ENCODE measurements at regions not wholly inside any gene's neighbourhood (a gene's known extent, or its start where the extent isn't known, plus 50 kb on each side); places are given as distances from the start of the nearest gene placed in this dataset.

- no peak overlapping the region for H3K4me2 ChIP-seq (ENCODE audit: low read depth, low read length)
- H2AFZ ChIP-seq (ENCODE audit: low read length), result no peak overlapping the region
- BruUV-seq (replicated peaks), result no TSS peak
- no peaks in the 10 kb centered on the region for H3K9me3 ChIP-seq (ENCODE audit: low read length)
- H4K20me1 ChIP-seq (ENCODE audit: insufficient read depth, low read length), result no peaks in the 10 kb centered on the region
- ChIA-PET CTCF (ENCODE audit: low intra/inter-chr PET ratio, low total read pairs) (no interaction called here), POLR2A (no interaction called here)
- no peak overlapping the region for H3K27ac ChIP-seq (ENCODE audit: extremely low read length, insufficient read depth, low read length)
- H3K9ac ChIP-seq (ENCODE audit: insufficient read depth, low read depth, low read length), result no peak overlapping the region
- TF ChIP-seq GATAD1 (CRISPR knock-in tag; IDR thresholded peaks at IDR 0.05), result no peak
- TF ChIP-seq HCFC1 (IDR thresholded peaks at IDR 0.05; ENCODE audit: low read depth, low read length), result no peak
- no peak for TF ChIP-seq ZNF556 (CRISPR knock-in tag; IDR thresholded peaks at IDR 0.05; ENCODE audit: borderline replicate concordance)
- no peak for TF ChIP-seq REXO4 (CRISPR knock-in tag; IDR thresholded peaks at IDR 0.05; ENCODE audit: borderline replicate concordance)
- TF ChIP-seq NR1H2 (CRISPR knock-in tag; IDR thresholded peaks at IDR 0.05; ENCODE audit: borderline replicate concordance, low read depth), result no peak
- no peak for TF ChIP-seq ZSCAN31 (CRISPR knock-in tag; IDR thresholded peaks at IDR 0.05; ENCODE audit: low read depth)
- no peak for TF ChIP-seq ZNF569 (CRISPR knock-in tag; IDR thresholded peaks at IDR 0.05; ENCODE audit: borderline replicate concordance)
- TF ChIP-seq ZNF687 (CRISPR knock-in tag; IDR thresholded peaks at IDR 0.05), result no peak
- no peaks in the 10 kb centered on the region for H3K79me2 ChIP-seq (ENCODE audit: insufficient read depth, low read length)
- peaks cover 0 to 3% of the 10 kb centered on the region in 2 experiments; a peak in 1 of 5 replicates for H3K27me3 ChIP-seq (ENCODE audit: control insufficient read depth in 1 of 2, insufficient read depth in 2 of 2, low read length in 2 of 2)
- in situ Hi-C loops (cut with HindIII; ENCODE audit: extremely low pct_ligation_motif_present, low pct_unique_long_range_greater_than_20kb), result no loop called here
- H3K4me3 ChIP-seq (replicated peaks in 1 of 3; ENCODE audit: insufficient read depth in 1 of 3, low read depth in 2 of 3, low read length in 3 of 3), result no peak overlapping the region
- H3K4me1 ChIP-seq (ENCODE audit: insufficient read depth, low read length), result peaks cover 3% of the 10 kb centered on the region; the same call in 1 of the 2 replicates
- FAIRE-seq (no peak), DNase-seq (ENCODE audit: low spot score) (no peak), ATAC-seq (no peak)
- intact Hi-C loops (cut with micrococcal nuclease; ENCODE audit: unreplicated experiment), result no loop called here
- no peaks in the 10 kb centered on the region for H3K36me3 ChIP-seq (replicated peaks in 1 of 2; ENCODE audit: control insufficient read depth in 1 of 2, insufficient read depth in 2 of 2, low read length in 2 of 2)
- WGBS (ENCODE audit: low lambda C conversion rate), result 0% methylated on average over 1 of the region's 1 CpG
Observed at GRCh38 chr20:59103573-59103972, 60.0 kb upstream of the ZNF831 start.
